IMR-90 (cell line): ENCODE measurements at regions not wholly inside any gene's neighbourhood (a gene's known extent, or its start where the extent isn't known, plus 50 kb on each side); places are given as distances from the start of the nearest gene placed in this dataset.

ENCODE experiments used
- CHD1 ChIP-seq: IDR thresholded peaks from 2 replicates; pipeline ENCODE4 v1.6.1; 2012; ENCODE audit warnings: low read depth, low read length, improper control_type of control experiment
- CTCF ChIP-seq: conservative IDR thresholded peaks from 2 replicates; pipeline ENCODE4 v1.5.1; 2012; ENCODE audit warnings: mild to moderate bottlenecking, low read depth, low read length, improper control_type of control experiment
- MAZ ChIP-seq: IDR thresholded peaks from 2 replicates; pipeline ENCODE4 v1.6.1; 2012; ENCODE audit warnings: low read depth, mild to moderate bottlenecking, low read length, improper control_type of control experiment, moderate library complexity, borderline replicate concordance
- POLR2A ChIP-seq: IDR thresholded peaks from 2 replicates; pipeline ENCODE4 v1.6.1; 2012; ENCODE audit warnings: mild to moderate bottlenecking, low read depth, low read length
- RFX5 ChIP-seq: IDR thresholded peaks from 2 replicates; pipeline ENCODE4 v1.8.0; 2012; ENCODE audit warnings: low read depth, mild to moderate bottlenecking, low read length, moderate library complexity
- SMC3 ChIP-seq: fragments of 150-350 bp; IDR thresholded peaks from 2 replicates; pipeline ENCODE4 v1.6.1; 2016; ENCODE audit warnings: low read depth, mild to moderate bottlenecking, antibody characterized with exemption, low read length, moderate library complexity

GRCh38 chr14:35921745-35922144 lies 95.6 kb downstream of the BRMS1L start:
- no peak for TF ChIP-seq RFX5
- TF ChIP-seq CTCF: no peak
- TF ChIP-seq SMC3: no peak
- TF ChIP-seq MAZ: no peak
- TF ChIP-seq POLR2A: no peak
- TF ChIP-seq CHD1: no peak
